C4-2B (cell line): ENCODE measurements at regions not wholly inside any gene's neighbourhood (a gene's known extent, or its start where the extent isn't known, plus 50 kb on each side); places are given as distances from the start of the nearest gene placed in this dataset.

Experiments used
- H3K27ac ChIP-seq: fragments of 450-650 bp; 2 replicates; pipeline ENCODE4 v1.5.1; 2017
- ZFX ChIP-seq: fragments of 450-650 bp; IDR thresholded peaks from 2 replicates; pipeline ENCODE4 v1.6.1; 2017
- TF ChIP-seq, protein P1 (sequence below): fragments of 450-650 bp; conservative IDR thresholded peaks from 2 replicates; pipeline ENCODE4 v1.5.1; 2017; ENCODE audit warnings: mild to moderate bottlenecking

- H3K27ac ChIP-seq: no peak overlapping the region
- TF ChIP-seq ZFX: no peak
- TF ChIP-seq, protein P1, sequence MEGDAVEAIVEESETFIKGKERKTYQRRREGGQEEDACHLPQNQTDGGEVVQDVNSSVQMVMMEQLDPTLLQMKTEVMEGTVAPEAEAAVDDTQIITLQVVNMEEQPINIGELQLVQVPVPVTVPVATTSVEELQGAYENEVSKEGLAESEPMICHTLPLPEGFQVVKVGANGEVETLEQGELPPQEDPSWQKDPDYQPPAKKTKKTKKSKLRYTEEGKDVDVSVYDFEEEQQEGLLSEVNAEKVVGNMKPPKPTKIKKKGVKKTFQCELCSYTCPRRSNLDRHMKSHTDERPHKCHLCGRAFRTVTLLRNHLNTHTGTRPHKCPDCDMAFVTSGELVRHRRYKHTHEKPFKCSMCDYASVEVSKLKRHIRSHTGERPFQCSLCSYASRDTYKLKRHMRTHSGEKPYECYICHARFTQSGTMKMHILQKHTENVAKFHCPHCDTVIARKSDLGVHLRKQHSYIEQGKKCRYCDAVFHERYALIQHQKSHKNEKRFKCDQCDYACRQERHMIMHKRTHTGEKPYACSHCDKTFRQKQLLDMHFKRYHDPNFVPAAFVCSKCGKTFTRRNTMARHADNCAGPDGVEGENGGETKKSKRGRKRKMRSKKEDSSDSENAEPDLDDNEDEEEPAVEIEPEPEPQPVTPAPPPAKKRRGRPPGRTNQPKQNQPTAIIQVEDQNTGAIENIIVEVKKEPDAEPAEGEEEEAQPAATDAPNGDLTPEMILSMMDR: no peak
Observed at GRCh38 chr18:22603902-22604301, 186.2 kb upstream of the CTAGE1 start.

DNA sequence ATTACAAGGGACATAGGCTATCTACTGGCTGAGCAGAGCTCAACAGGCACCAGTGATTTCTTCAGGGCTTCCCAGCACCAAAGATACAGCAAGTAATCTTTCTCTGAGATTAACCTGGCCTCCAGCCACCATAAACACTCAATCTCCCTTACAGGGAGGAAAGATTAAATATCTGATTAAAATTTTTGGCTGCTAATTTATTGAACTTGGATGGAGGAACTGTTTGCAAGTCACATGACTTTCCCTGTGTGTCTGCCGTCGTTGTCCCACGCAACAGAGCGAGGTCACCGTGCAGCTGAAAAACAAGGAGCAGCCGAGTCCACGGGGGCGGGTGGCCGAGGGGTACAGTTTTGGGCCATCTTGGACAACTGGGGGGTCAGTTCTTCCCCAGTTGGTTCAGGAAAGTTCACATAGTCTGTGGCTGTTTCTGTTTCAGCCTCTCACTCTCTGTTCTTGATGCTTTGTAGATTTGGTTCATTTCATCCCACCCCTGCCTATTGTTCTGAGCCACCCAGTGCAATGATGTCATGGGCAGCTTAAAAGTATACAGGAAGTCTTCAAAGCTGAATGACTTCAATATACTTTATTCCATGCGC is 186.8 kb upstream of the CTAGE1 start:
- TF ChIP-seq ZFX: no peak
- TF ChIP-seq, protein P1: no peak
- H3K27ac ChIP-seq: no peak overlapping the region

- no peak overlapping the region for H3K27ac ChIP-seq
- TF ChIP-seq ZFX: no peak
- TF ChIP-seq, protein P1: no peak
Observed at GRCh38 chr18:22604986-22605421, 187.3 kb upstream of the CTAGE1 start.

- TF ChIP-seq ZFX: no peak
- TF ChIP-seq, protein P1: no peak
- no peak overlapping the region for H3K27ac ChIP-seq
Observed at GRCh38 chr18:22605736-22606135, 188.0 kb upstream of the CTAGE1 start.

GRCh38 chr18:22606563-22607283 is 189.0 kb upstream of the CTAGE1 start:
- TF ChIP-seq, protein P1: no peak
- no peak for TF ChIP-seq ZFX
- H3K27ac ChIP-seq: no peak overlapping the region

GRCh38 chr18:22607284-22607635 is 189.5 kb upstream of the CTAGE1 start:
- TF ChIP-seq, protein P1: no peak
- TF ChIP-seq ZFX: no peak
- no peak overlapping the region for H3K27ac ChIP-seq

DNA sequence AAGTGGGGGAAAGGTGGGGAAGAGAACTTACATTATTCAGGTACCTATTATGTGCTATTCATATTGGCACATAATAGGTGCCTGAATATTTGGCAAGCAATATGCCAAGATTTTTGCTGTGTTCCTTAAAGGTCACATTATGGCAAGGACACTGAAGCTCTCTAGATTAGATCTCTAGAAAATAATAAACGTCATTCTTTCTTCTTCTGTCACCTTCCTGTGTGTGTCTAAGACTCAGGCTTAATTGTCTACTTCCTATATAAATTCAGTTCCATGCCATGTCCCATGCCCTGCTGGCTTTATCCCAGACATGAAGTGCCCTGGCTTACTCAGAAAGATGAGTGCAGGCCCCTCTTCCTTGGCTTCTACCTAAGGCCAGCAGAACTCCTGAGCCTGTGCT is 191.1 kb upstream of the CTAGE1 start:
- no peak overlapping the region for H3K27ac ChIP-seq
- no peak for TF ChIP-seq ZFX
- TF ChIP-seq, protein P1: no peak
